Common myeloid progenitor, CD34-positive (primary cell): ENCODE measurements at regions not wholly inside any gene's neighbourhood (a gene's known extent, or its start where the extent isn't known, plus 50 kb on each side); places are given as distances from the start of the nearest gene placed in this dataset.
"Not testable (repeated sequence)": the region's sequence is repeated elsewhere in the genome, so short reads cannot be mapped to it uniquely, and the experiment has no call there.

Experiments used
- CTCF ChIA-PET: fragments of 350-600 bp; sonication (Branson Sonifier 250); formaldehyde crosslinking; loops from one replicate; lab custom pipeline; 2021; ENCODE audit warnings: antibody characterized with exemption; lab: Charles Lee
- POLR2A ChIA-PET: fragments of 350-600 bp; sonication (Branson Sonifier 250); formaldehyde crosslinking; loops from one replicate; lab custom pipeline; 2021; ENCODE audit warnings: antibody characterized with exemption; lab: Charles Lee
- DNase-seq, 3 donors: peaks; one replicate each; pipeline versions ENCODE4 v3.0.0 to v3.0.0-alpha.2; 2013
- H3K27ac ChIP-seq, 2 experiments: 1 replicate in 1 of 2; 2 replicates in 1 of 2; pipeline ENCODE4 v1.7.0; 2013; ENCODE audit warnings: inconsistent platforms in 2 of 2, low read length in 2 of 2, mild to moderate bottlenecking in 2 of 2, low read depth in 1 of 2, moderate library complexity in 1 of 2; ENCODE audit not compliant: severe bottlenecking in 2 of 2, insufficient read depth in 1 of 2, poor library complexity in 1 of 2
- H3K27me3 ChIP-seq, 5 experiments: replicated peaks in 2 of 5; 1 replicate in 3 of 5; 2 replicates in 2 of 5; pipeline versions ENCODE4 v1.6.1 to v1.7.0; 2013; ENCODE audit warnings: low read length in 4 of 5, mild to moderate bottlenecking in 2 of 5, moderate library complexity in 2 of 5, inconsistent platforms in 1 of 5; ENCODE audit not compliant: insufficient read depth in 5 of 5, control insufficient read depth in 4 of 5
- H3K36me3 ChIP-seq, 4 experiments: 1 replicate in 2 of 4; 2 replicates in 2 of 4; pipeline versions ENCODE4 v1.6.1 to v1.7.0; 2013; ENCODE audit warnings: low read length in 3 of 4, control low read depth in 1 of 4, mild to moderate bottlenecking in 1 of 4; ENCODE audit not compliant: control insufficient read depth in 4 of 4, insufficient read depth in 4 of 4
- H3K4me1 ChIP-seq, 4 experiments: 1 replicate in 3 of 4; 2 replicates in 1 of 4; pipeline versions ENCODE4 v1.6.1 to v1.7.1; 2013; ENCODE audit warnings: low read length in 3 of 4, mild to moderate bottlenecking in 3 of 4, control low read depth in 1 of 4, inconsistent platforms in 1 of 4, moderate library complexity in 1 of 4; ENCODE audit not compliant: control insufficient read depth in 4 of 4, insufficient read depth in 4 of 4; ENCODE audit errors: control extremely low read depth in 1 of 4
- H3K4me3 ChIP-seq, 7 experiments: 1 replicate in 4 of 7; 2 replicates in 3 of 7; pipeline versions ENCODE4 v1.5.1 to v1.7.0; 2013; ENCODE audit warnings: mild to moderate bottlenecking in 7 of 7, low read length in 6 of 7, moderate library complexity in 6 of 7, inconsistent platforms in 2 of 7, low read depth in 2 of 7, control low read depth in 1 of 7; ENCODE audit not compliant: insufficient read depth in 4 of 7, control insufficient read depth in 1 of 7; ENCODE audit errors: extremely low read depth in 1 of 7
- H3K9me3 ChIP-seq, 5 experiments: 1 replicate in 4 of 5; 2 replicates in 1 of 5; pipeline versions ENCODE4 v1.6.1 to v1.7.1; 2013; ENCODE audit warnings: low read length in 4 of 5, mild to moderate bottlenecking in 2 of 5, inconsistent platforms in 1 of 5, low read depth in 1 of 5, moderate library complexity in 1 of 5; ENCODE audit not compliant: control insufficient read depth in 4 of 5, insufficient read depth in 2 of 5; ENCODE audit errors: control extremely low read depth in 1 of 5
- WGBS: methylation state at CpG from one replicate; pipeline ENCODE4 v1.1.5; 2013; ENCODE audit not compliant: insufficient coverage; 5-methylcytosine and 5-hydroxymethylcytosine counted together

DNA sequence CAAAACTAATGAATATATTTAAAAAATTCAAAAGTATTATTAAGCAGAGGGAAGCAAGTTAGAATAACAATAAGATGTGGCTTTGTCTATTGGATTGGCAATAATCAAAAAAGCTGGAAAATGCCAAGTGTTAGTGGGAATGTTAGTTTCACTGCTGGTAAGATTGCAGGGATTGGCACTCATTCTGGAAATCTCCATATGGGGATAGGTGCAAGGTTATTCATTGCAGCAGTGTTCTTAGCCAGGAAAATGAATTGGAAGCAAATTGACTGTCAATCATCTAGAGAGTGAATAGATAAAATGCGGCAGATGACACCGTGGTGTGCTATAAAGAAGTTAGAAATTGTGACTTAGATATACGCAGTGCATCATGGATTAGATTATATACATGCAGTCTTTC lies 1615.5 kb upstream of the PCDH7 start:
- Histone ChIP-seq H3K27me3 (no peaks in the 10 kb centered on the region), H3K36me3 (no peaks in the 10 kb centered on the region), H3K9me3 (no peaks in the 10 kb centered on the region), H3K4me1 (no peaks in the 10 kb centered on the region), H3K4me3 (no peak overlapping the region), H3K27ac (no peak overlapping the region)
- DNase-seq: no peak
- ChIA-PET POLR2A (no interaction called here), CTCF (no interaction called here)
- no CpG with 5 or more reads among the region's 3 CpGs for WGBS

GRCh38 chr4:29113960-29114359 lies 1606.2 kb upstream of the PCDH7 start:
- 92% methylated on average over 2 of the region's 3 CpGs for WGBS
- ChIA-PET CTCF (no interaction called here), POLR2A (no interaction called here)
- Histone ChIP-seq H3K4me1 (no peaks in the 10 kb centered on the region), H3K36me3 (no peaks in the 10 kb centered on the region), H3K9me3 (no peaks in the 10 kb centered on the region), H3K27me3 (peaks cover 0 to 2% (median 0%) of the 10 kb centered on the region in 5 experiments), H3K4me3 (no peak overlapping the region), H3K27ac (no peak overlapping the region)
- no peak for DNase-seq

DNA sequence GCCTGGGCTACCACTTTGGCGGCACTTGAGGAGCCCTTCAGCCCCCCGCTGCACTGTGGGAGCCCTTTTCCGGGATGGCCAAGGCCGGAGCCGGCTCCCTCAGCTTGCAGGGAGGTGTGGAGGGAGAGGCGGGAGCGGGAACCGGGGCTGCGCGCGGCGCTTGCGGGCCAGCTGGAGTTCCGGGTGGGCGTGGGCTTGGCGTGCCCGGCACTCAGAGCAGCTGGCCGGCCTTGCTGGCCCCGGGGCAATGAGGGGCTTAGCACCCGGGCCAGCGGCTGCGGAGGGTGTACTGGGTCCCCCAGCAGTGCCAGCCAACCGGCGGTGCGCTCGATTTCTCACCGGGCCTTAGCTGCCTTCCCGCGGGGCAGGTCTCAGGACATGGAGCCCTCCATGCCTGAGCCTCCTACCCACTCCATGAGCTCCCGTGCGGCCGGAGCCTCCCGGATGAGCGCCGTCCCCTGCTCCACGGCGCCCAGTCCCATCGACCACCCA lies 1602.9 kb upstream of the PCDH7 start:
- POLR2A ChIA-PET, H3K27ac ChIP-seq, H3K27me3 ChIP-seq, CTCF ChIA-PET, H3K4me3 ChIP-seq, H3K9me3 ChIP-seq, H3K36me3 ChIP-seq, DNase-seq, H3K4me1 ChIP-seq: not testable (repeated sequence)
- WGBS: over 99% methylated on average over 26 of the region's 38 CpGs

- POLR2A ChIA-PET: no interaction called here
These were observed 1598.6 kb upstream of the PCDH7 start for GRCh38 chr4:29121586-29121985.

DNA sequence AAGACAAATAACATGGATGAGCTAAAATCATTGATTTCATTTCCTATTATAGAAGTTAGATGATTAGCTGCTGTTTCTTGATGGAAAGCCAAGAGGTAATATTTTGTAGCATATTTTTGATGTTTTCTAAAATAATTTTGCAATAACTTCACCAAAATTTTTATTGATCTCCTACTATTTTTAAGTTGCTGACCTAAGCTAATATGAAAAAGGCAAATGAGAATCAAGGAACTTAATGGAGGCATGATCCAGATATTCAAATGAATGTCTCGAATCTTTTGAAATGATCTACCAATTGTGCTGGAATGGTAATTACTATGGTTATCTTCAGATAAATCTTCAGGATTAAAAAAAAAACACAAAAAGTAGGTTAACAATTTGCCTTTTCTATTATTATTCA lies 1591.4 kb upstream of the PCDH7 start:
- POLR2A ChIA-PET: no interaction called here
- no peaks in the 10 kb centered on the region for H3K4me1 ChIP-seq
- no peaks in the 10 kb centered on the region for H3K27me3 ChIP-seq
- CTCF ChIA-PET: interaction anchor here (0.6 kb wide), 1 partner anchor 1586 kb away, joined by 3 read pairs; no protein-coding TSS in a partner anchor
- no peak overlapping the region for H3K4me3 ChIP-seq
- H3K27ac ChIP-seq: no peak overlapping the region
- no CpG with 5 or more reads among the region's 1 CpG for WGBS
- H3K9me3 ChIP-seq: peaks cover 0 to 2% (median 0%) of the 10 kb centered on the region in 5 experiments
- no peak for DNase-seq
- H3K36me3 ChIP-seq: no peaks in the 10 kb centered on the region

More at GRCh38 chr4:29121586-29121985, 1598.6 kb upstream of the PCDH7 start:
- WGBS: 80% methylated on average over 3 of the region's 4 CpGs
- CTCF ChIA-PET: no interaction called here
- H3K36me3 ChIP-seq: no peaks in the 10 kb centered on the region
- H3K4me1 ChIP-seq: no peaks in the 10 kb centered on the region
- DNase-seq: no peak
- no peaks in the 10 kb centered on the region for H3K9me3 ChIP-seq
- no peaks in the 10 kb centered on the region for H3K27me3 ChIP-seq
- H3K27ac ChIP-seq: no peak overlapping the region
- no peak overlapping the region for H3K4me3 ChIP-seq

- ChIA-PET POLR2A (no interaction called here), CTCF (no interaction called here)
- Histone ChIP-seq H3K4me3 (no peak overlapping the region), H3K27ac (no peak overlapping the region), H3K9me3 (peaks cover 0 to 2% (median 0%) of the 10 kb centered on the region in 5 experiments), H3K27me3 (no peaks in the 10 kb centered on the region), H3K4me1 (no peaks in the 10 kb centered on the region), H3K36me3 (no peaks in the 10 kb centered on the region)
- no peak for DNase-seq
- WGBS: no CpG with 5 or more reads among the region's 2 CpGs
These were observed 1588.9 kb upstream of the PCDH7 start for GRCh38 chr4:29131304-29131703.

DNA sequence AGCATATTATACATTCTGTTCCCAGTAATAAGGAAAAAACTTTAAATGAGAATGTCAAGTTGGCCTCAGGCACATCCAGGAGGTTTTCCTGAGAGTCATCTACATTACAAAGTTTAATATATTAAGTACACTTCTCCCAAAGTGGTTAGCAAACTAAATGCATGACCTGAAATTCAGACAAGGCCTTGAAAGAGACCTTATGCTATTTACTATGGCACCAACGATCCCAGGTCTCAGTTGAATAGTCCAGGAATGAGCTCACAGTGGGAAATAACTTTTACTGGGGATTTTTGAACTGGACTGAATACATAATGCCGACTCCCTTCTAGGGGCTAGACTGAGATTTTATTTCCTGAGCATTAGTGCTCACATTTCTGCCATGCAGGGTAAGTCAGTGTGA lies 1577.5 kb upstream of the PCDH7 start:
- H3K9me3 ChIP-seq: no peaks in the 10 kb centered on the region
- ChIA-PET CTCF (no interaction called here), POLR2A (no interaction called here)
- H3K4me3 ChIP-seq: no peak overlapping the region
- DNase-seq: no peak
- whole genome bisulfite sequencing: 97% methylated on average over 2 of the region's 2 CpGs
- no peaks in the 10 kb centered on the region for H3K27me3 ChIP-seq
- H3K36me3 ChIP-seq: no peaks in the 10 kb centered on the region
- H3K27ac ChIP-seq: no peak overlapping the region
- no peaks in the 10 kb centered on the region for H3K4me1 ChIP-seq
